Thoracic aorta (tissue), 2 donors: ENCODE measurements at regions not wholly inside any gene's neighbourhood (a gene's known extent, or its start where the extent isn't known, plus 50 kb on each side); places are given as distances from the start of the nearest gene placed in this dataset.

Experiments used
- ATAC-seq: fragments of 150-250 bp; one replicate; pipeline ENCODE4 v1.8.0; 2017; ENCODE audit warnings: low read depth; ENCODE audit not compliant: insufficient number of reproducible peaks, low FRiP score
- DNase-seq: peaks from one replicate; pipeline ENCODE4 v3.0.0-alpha.2; 2020; ENCODE audit warnings: low spot score
- H3K27ac ChIP-seq, 2 donors: fragments of 200-600 bp; sonication (generic); 1 replicate in 1 of 2; 2 replicates in 1 of 2; pipeline ENCODE4 v1.5.1; 2016; ENCODE audit warnings: mild to moderate bottlenecking in 2 of 2, moderate library complexity in 2 of 2
- H3K27me3 ChIP-seq: fragments of 200-600 bp; sonication (generic); replicated peaks from 2 replicates; pipeline ENCODE4 v1.6.0; 2016; ENCODE audit warnings: mild to moderate bottlenecking; ENCODE audit not compliant: insufficient read depth
- H3K36me3 ChIP-seq: fragments of 200-600 bp; sonication (generic); one replicate; pipeline ENCODE4 v1.5.1; 2016
- H3K4me1 ChIP-seq, 2 donors: fragments of 200-600 bp; sonication (generic); 1 replicate in 1 of 2; 2 replicates in 1 of 2; pipeline versions ENCODE4 v1.5.1 to v1.6.0; 2016; ENCODE audit warnings: low read depth in 2 of 2, mild to moderate bottlenecking in 1 of 2; ENCODE audit not compliant: control insufficient read depth in 1 of 2
- H3K4me3 ChIP-seq: fragments of 200-600 bp; sonication (generic); 2 replicates; pipeline ENCODE4 v1.5.1; 2016; ENCODE audit warnings: mild to moderate bottlenecking
- H3K9me3 ChIP-seq: fragments of 200-600 bp; sonication (generic); 2 replicates; pipeline ENCODE4 v1.5.1; 2016
- CTCF ChIP-seq: fragments of 200-600 bp; sonication (generic); IDR thresholded peaks from one replicate; pipeline ENCODE4 v1.5.1; 2019; ENCODE audit warnings: antibody characterized with exemption

DNA sequence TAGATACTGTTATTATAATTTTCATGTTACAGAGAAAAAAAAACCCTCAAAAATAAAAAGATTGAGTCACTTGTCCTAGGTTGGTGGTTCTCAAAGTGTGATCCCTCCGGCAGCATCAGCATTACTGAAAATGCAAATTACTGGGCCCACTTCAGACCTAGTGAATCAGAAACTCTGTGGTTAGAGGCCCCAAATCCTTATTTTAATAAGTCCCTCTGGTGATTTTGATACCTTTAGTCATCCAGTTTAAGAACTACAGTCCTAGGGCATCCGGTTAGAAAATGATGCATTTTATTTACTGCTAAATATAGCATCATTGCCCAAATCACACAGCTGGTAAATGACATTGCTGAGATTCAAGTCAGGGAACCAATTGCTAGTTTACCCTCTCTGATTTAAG is 203.7 kb upstream of the RUNX1 start:
- DNase-seq = no peak
- Histone ChIP-seq H3K27ac (no peak overlapping the region), H3K27me3 (no peaks in the 10 kb centered on the region), H3K4me3 (no peak overlapping the region), H3K9me3 (no peaks in the 10 kb centered on the region), H3K36me3 (no peaks in the 10 kb centered on the region), H3K4me1 (peaks cover 10 to 17% of the 10 kb centered on the region in 2 donors)
- no peak for TF ChIP-seq CTCF
- no peak for ATAC-seq

GRCh38 chr21:35249636-35250035 is 200.5 kb upstream of the RUNX1 start:
- Histone ChIP-seq H3K9me3 (no peaks in the 10 kb centered on the region), H3K4me3 (no peak overlapping the region), H3K27ac (no peak overlapping the region), H3K27me3 (no peaks in the 10 kb centered on the region), H3K4me1 (no peaks in the 10 kb centered on the region), H3K36me3 (no peaks in the 10 kb centered on the region)
- TF ChIP-seq CTCF = no peak
- DNase-seq = no peak
- no peak for ATAC-seq

DNA sequence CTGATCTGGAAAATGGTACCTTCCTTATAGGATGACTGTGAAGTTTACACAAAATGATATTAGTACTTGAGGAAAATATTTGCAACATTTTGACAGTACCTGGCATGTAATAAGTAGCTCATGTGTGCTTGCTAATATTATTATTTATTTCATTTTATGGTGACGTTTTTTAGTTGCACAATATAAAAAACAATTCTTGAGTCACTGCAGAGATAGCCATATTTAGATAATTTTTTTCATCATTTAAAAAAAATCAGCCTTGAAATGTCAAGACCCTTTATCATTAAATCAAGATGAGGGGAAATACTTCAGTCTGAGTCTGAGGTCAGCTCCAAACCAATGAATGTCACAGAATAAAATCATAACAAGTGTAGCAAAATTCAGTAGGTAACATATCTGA is 196.8 kb upstream of the RUNX1 start:
- Histone ChIP-seq H3K36me3 (no peaks in the 10 kb centered on the region), H3K9me3 (no peaks in the 10 kb centered on the region), H3K27ac (no peak overlapping the region), H3K4me3 (no peak overlapping the region), H3K4me1 (no peaks in the 10 kb centered on the region), H3K27me3 (no peaks in the 10 kb centered on the region)
- ATAC-seq (no peak), DNase-seq (no peak)
- no peak for TF ChIP-seq CTCF

GRCh38 chr21:35244514-35244913 is 195.4 kb upstream of the RUNX1 start:
- Histone ChIP-seq H3K36me3 (no peaks in the 10 kb centered on the region), H3K27ac (no peak overlapping the region), H3K4me1 (peaks cover 5 to 7% of the 10 kb centered on the region in 2 donors), H3K4me3 (no peak overlapping the region), H3K27me3 (no peaks in the 10 kb centered on the region), H3K9me3 (no peaks in the 10 kb centered on the region)
- TF ChIP-seq CTCF = no peak
- ATAC-seq (no peak), DNase-seq (no peak)

DNA sequence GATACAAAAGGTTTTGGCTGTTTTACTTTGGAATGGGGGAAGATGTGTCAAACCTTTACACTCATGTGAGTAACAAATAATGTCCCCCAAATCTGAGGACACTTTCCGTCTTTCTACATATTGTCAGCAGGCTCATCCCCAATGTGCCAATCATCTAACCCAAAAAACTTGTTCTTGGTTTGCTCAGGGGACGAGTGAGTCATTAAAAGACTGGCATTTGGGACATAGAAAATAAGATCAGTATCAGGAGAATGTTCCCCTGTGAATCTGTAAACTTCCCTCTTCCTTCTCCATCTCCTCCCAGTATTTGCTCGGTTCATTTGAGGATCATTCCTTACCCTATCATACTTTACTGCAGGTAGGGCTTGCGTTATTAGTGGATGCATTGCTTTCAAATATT is 194.1 kb upstream of the RUNX1 start:
- ATAC-seq = no peak
- H3K27ac ChIP-seq = no peak overlapping the region

More for the DNA sequence above, 194.1 kb upstream of the RUNX1 start:
- H3K9me3 ChIP-seq = no peaks in the 10 kb centered on the region
- peaks cover 9 to 13% of the 10 kb centered on the region in 2 donors for H3K4me1 ChIP-seq
- TF ChIP-seq CTCF = no peak
- no peaks in the 10 kb centered on the region for H3K27me3 ChIP-seq
- no peaks in the 10 kb centered on the region for H3K36me3 ChIP-seq
- no peak for DNase-seq
- no peak overlapping the region for H3K4me3 ChIP-seq
